GM20000 (cell line): ENCODE measurements at regions not wholly inside any gene's neighbourhood (a gene's known extent, or its start where the extent isn't known, plus 50 kb on each side); places are given as distances from the start of the nearest gene placed in this dataset.
"Not testable (repeated sequence)": the region's sequence is repeated elsewhere in the genome, so short reads cannot be mapped to it uniquely, and the experiment has no call there.

ENCODE experiments used
- DNase-seq: peaks from one replicate; pipeline ENCODE4 v3.0.0; 2012; ENCODE audit warnings: low spot score
- TF ChIP-seq, protein P1 (sequence below): IDR thresholded peaks from 2 replicates; pipeline ENCODE4 v1.5.1; 2012; ENCODE audit warnings: mild to moderate bottlenecking, control low read depth; ENCODE audit errors: extremely low read depth, missing control alignments

GRCh38 chr5:128708841-128709240, 170.8 kb upstream of the FBN2 start:
- no peak for DNase-seq

GRCh38 chr5:128711216-128711615, 173.2 kb upstream of the FBN2 start:
- TF ChIP-seq, protein P1, sequence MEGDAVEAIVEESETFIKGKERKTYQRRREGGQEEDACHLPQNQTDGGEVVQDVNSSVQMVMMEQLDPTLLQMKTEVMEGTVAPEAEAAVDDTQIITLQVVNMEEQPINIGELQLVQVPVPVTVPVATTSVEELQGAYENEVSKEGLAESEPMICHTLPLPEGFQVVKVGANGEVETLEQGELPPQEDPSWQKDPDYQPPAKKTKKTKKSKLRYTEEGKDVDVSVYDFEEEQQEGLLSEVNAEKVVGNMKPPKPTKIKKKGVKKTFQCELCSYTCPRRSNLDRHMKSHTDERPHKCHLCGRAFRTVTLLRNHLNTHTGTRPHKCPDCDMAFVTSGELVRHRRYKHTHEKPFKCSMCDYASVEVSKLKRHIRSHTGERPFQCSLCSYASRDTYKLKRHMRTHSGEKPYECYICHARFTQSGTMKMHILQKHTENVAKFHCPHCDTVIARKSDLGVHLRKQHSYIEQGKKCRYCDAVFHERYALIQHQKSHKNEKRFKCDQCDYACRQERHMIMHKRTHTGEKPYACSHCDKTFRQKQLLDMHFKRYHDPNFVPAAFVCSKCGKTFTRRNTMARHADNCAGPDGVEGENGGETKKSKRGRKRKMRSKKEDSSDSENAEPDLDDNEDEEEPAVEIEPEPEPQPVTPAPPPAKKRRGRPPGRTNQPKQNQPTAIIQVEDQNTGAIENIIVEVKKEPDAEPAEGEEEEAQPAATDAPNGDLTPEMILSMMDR: no peak
- no peak for DNase-seq

More at GRCh38 chr5:128708841-128709240, 170.8 kb upstream of the FBN2 start:
- TF ChIP-seq, protein P1: no peak

GRCh38 chr5:128714551-128714950, 176.5 kb upstream of the FBN2 start:
- no peak for DNase-seq
- TF ChIP-seq, protein P1: no peak

- no peak for DNase-seq
- TF ChIP-seq, protein P1: no peak
These were observed 184.5 kb upstream of the FBN2 start for GRCh38 chr5:128722551-128722950.

DNA sequence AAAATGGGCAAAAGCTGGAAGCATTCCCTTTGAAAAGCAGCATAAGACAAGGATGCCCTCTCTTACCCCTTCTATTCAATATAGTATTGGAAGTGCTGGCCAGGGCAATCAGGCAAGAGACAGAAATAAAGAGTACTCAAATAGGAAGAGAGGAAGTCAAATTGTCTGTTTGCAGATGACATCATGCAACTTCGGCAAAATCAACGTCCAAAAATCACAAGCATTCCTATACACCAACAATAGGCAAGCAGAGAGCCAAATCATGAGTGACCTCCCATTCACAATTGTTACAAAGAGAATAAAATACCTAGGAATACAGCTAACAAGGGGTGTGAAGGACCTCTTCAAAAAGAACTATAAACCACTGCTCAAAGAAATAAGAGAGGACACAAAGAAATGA, 192.0 kb upstream of the FBN2 start:
- DNase-seq: not testable (repeated sequence)

DNA sequence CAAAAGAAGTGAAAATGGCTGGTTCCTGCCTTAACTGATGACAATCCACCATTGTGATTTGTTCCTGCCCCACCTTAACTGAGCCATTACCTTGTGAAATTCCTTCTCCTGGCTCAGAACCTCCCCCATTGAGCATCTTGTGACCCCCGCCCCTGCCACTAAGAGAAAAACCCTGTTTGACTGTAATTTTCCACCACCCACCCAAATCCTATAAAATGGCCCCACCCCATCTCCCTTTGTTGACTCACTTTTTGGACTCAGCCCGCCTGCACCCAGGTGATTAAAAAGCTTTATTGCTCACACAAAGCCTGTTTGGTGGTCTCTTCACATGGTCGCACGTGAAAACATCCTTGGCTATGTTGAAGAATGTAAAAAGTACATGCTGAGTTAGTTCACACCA, 197.6 kb upstream of the FBN2 start:
- not testable (repeated sequence) for DNase-seq

GRCh38 chr5:128736553-128736952, 198.5 kb upstream of the FBN2 start:
- TF ChIP-seq, protein P1: no peak
- no peak for DNase-seq

DNA sequence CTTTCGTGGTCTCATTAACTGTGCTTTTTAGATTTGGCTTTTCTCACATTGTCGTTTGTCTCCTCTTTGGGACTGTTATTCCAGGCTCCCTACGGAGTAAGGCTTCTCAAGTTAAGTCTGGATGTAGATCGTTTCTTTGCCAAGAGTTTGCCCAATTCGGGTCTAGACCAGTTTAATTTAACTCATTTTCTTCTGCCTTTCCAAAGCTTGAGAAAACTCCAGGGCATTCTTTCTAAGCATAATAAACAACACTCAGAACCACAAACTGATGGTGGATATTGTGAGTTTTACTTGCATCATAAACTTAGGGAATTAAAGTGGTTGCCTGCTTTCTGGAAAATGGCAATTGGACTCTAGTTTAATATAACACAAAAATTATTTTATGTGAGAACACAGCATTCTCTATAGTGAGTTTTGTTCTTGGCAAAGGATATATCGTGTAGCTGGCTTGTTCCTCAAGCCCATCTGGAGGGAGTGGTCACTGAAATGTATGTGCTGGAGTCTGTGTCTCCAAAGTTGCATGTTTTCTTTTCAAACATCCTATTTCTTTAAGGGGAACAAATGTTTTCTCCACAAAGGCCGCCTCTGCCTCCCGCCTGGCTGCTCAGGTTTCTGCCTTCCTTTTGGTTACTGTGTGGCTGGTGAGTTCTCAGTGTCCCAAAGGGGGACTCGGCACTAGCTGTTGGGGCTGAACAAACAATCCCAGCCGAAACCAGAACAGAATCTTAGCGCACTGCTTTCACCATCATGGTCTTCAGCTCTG, 211.3 kb upstream of the FBN2 start:
- TF ChIP-seq, protein P1: no peak
- DNase-seq: no peak
